ENCODE measurements at regions not wholly inside any gene's neighbourhood (a gene's known extent, or its start where the extent isn't known, plus 50 kb on each side); places are given as distances from the start of the nearest gene placed in this dataset.
A peak's percentile ranks its signal among the peaks of the same experiment; 100 is the strongest.

GRCh38 chr1:166785987-166786386 lies 53.3 kb upstream of the POGK start:
- TF ChIP-seq POLR2AphosphoS5 (IDR thresholded peaks at IDR 0.05) (no peak), CTCF (IDR thresholded peaks at IDR 0.05 in 8 of 11, conservative IDR thresholded peaks at IDR 0.05 in 3 of 11) (peak in 2 of 11 experiments; percentile 11 to 23)
- WGBS, 5 donors: 92 to 100% (median 93%) methylated on average over 1 of the region's 1 CpG
- no peak overlapping the region for H3K4me3 ChIP-seq
- peaks cover 0 to 48% (median 0%) of the 10 kb centered on the region in 7 donors for H3K27me3 ChIP-seq (replicated peaks in 1 of 7)
- H3K27ac ChIP-seq: no peak overlapping the region
- no peaks in the 10 kb centered on the region for H3K36me3 ChIP-seq
- intact Hi-C loops (cut with DNase I; ENCODE audit: low total_unique reads): no loop called here
- no peaks in the 10 kb centered on the region for H3K4me1 ChIP-seq
- DNase-seq: no peak
- H3K9me3 ChIP-seq: no peaks in the 10 kb centered on the region

GRCh38 chr1:166789286-166789685 lies 50.0 kb upstream of the POGK start:
- Histone ChIP-seq H3K27ac (no peak overlapping the region), H3K9me3 (no peaks in the 10 kb centered on the region), H3K27me3 (replicated peaks in 1 of 7) (peaks cover 0 to 47% (median 0%) of the 10 kb centered on the region in 7 donors), H3K36me3 (no peaks in the 10 kb centered on the region), H3K4me3 (no peak overlapping the region), H3K4me1 (no peaks in the 10 kb centered on the region)
- no peak for DNase-seq
- TF ChIP-seq POLR2AphosphoS5 (IDR thresholded peaks at IDR 0.05) (no peak), CTCF (IDR thresholded peaks at IDR 0.05 in 8 of 11, conservative IDR thresholded peaks at IDR 0.05 in 3 of 11) (no peak), POLR2A (IDR thresholded peaks at IDR 0.05) (no peak)
- WGBS, 5 donors: 78 to 84% (median 81%) methylated on average over 3 of the region's 3 CpGs
- intact Hi-C loops (cut with DNase I; ENCODE audit: low total_unique reads): no loop called here
